Hematopoietic multipotent progenitor cell treated with erythropoietin and hydrocortisone succinate and interleukin-3 and kit ligand, for 6 days (in vitro differentiated cells): ENCODE measurements at regions not wholly inside any gene's neighbourhood (a gene's known extent, or its start where the extent isn't known, plus 50 kb on each side); places are given as distances from the start of the nearest gene placed in this dataset.

Experiments
- DNase-seq: peaks from one replicate; pipeline ENCODE4 v3.0.0-alpha.2; 2015

GRCh38 chr2:126748188-126748760 is 92.3 kb downstream of the GYPC start:
- no peak for DNase-seq

DNA sequence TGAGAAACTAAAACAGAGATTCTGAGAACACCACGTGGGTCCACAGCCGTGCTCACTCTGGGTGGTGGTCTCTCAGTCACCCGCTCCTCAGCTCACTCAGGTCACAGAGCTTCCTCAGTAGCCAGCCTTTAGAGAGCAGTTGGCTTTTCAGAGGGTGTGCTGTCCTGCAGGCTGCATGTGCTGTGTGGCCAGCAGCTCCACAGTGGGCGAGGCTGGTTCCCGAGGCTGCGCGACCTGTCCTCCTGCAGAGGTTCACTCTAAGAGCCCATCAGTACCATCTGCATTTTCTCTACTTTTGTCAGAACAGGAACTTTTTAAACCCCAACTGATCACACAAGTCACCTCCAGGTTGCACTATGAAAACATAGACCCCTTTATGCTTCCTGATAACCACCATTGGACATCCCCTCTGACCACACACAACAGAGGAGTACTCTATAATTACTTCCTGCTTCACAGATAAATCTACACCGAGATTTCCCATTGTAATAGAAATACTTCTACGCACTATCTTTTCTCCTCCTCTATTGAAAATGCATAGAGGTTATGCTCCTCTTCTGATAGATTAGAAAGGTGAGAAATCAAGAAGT is 93.1 kb downstream of the GYPC start:
- DNase-seq, result no peak

DNA sequence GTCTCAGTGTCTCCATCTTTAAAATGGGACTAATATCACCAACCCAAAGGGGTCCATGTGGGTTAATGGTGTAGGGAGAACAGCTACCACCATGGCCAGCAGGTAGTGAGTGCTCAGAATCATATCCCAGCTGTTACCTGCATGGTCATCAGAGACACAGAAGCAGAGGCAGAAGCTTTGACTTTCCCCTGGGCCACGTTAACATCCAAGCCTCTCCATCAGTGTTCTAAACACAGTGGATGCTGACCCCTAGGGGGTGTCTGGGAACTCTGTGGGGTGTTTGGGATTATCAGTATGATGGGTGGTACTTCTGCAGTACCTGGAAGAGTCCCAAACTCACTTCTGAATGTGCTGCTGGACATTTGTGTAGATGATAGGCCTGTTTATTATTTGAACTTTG is 93.6 kb downstream of the GYPC start:
- peak; percentile 49 for DNase-seq

GRCh38 chr2:126750506-126750905 is 94.5 kb downstream of the GYPC start:
- no peak for DNase-seq

DNA sequence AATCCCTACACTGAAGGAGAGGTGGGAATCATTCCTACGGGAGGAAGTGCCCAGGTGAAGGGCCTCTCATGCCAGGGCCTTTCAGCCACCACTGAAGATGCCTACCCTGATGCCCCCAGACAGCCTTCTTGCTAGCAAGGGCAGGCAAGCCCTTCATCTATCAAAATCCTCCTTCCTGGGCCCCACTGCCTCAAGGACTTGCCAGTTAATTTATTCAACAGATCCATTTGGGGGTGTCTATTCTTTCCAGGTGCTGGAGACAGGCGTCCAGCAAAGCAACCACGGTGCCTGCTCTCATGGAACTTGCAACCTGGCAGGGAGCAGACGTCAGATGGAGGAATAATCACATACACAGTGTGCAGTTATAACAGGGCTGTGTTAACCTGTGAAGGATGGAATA is 95.5 kb downstream of the GYPC start:
- no peak for DNase-seq

DNA sequence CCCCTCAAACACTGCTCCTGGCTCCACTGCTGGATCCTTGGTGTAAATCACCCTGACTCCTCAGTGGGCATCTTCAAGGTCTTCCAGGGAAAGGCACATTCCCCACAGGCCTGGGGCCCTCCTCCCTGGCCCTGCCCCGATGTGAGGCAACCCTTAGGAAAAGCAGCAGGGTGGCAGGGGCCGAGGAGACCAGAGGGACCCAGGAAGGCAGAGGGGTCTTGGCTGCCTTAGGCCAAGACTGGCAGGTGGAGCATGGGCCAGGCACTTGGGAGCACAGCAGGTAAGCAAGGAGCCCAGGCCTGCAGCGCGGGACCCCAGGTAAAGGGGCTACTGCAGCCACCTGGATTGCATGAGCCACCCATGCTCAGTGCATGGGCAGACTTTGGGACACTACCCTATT is 96.9 kb downstream of the GYPC start:
- no peak for DNase-seq

DNA sequence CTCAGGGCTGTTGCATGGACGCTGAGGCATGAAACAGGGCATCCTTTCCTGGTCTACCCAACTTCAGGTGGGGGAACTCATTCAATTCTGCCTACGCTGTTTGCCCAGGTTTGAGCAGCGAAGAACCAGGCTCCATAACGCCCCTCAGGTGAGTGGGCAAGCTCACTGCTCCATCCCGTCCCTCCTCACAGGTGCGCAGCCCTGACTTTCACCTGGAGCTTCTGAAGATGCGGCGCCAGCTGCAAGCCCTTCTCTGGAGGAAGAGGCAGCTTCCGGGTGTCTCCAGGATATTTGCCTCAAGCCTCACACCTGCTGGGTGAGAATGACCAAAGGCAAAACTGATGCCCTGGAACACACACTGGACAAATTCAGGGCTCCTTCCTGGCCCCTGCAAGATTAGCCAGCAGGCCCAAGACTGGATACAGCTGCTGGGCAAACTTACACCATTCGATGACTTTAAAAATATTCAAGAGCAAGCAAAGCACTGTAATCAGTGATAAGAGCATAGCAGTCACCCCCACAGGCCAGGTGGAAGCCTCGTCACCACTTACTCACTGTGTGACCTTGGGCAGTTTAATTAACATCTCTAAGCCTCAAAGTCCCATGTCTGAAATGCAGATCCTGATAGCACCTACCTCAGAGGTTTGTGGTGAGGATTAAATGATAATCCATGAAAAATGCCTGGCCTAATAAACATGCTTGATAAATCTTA is 97.7 kb downstream of the GYPC start:
- no peak for DNase-seq

- no peak for DNase-seq
These were observed 98.5 kb downstream of the GYPC start for GRCh38 chr2:126754240-126755004.

DNA sequence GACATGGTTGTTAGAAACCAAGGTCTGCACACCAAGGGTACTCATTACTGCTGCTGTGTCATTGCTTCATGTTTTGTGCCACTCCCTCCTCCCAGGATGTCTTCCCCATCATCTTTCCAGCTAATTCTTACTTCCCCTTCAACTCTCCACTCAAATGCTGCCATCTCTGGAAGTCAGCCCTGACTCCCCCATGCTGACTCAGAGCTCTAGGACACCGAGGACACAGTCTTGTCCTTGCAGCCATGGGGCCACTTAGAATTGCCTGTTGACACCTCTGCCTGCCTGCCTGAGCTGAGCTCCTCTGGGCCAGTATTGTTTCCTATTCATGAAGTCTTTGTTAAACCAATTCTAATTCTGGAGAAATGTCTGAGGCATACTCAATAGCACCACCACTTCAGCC is 100.2 kb downstream of the GYPC start:
- no peak for DNase-seq

- no peak for DNase-seq
These were observed 105.5 kb downstream of the GYPC start for GRCh38 chr2:126761256-126761980.

DNA sequence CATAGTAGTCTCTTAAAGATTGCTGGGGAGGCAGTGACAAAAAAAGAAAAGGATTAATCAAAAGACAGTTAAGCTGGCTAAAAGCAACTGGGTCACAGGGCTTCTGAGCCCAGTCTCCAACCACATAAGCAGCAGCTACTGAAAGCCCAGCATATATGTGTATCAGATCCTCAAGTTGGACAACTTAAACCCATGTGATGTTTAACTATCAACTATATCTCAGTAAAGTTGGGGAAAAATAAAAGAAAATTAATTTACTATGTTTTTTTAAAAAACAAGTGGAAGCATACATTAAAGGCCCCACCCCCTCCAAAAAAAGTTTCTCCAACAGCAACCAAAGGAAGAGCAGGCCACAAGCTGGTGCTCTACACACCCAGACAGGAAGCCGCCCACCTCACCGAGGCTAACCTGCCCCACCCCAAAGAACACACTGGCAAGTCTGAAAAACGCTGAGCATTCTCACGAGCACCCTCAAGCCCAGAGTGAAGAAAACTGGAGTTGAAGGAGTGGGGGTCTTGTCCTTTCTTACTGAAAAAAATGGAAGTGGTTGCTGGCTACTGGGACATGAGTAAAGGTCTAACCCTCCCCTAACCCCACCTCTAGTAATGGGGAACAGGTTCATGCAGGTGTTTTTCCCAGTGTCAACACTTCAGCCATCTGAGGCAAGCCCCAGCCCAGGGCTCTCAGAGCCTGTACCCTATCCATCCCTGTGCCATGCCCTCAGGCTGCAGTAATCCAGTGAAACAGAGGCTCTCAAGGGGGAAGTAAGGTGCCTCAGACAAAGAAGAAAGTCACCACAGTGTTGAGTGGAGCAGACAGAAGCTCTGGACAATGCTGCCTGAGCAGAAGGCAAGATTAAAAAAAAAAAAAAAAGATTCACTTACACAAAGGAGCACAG is 106.3 kb downstream of the GYPC start:
- no peak for DNase-seq

- DNase-seq, result no peak
These were observed 108.8 kb downstream of the GYPC start for GRCh38 chr2:126764686-126765265.

- DNase-seq, result no peak
These were observed 109.4 kb downstream of the GYPC start for GRCh38 chr2:126765395-126765794.

DNA sequence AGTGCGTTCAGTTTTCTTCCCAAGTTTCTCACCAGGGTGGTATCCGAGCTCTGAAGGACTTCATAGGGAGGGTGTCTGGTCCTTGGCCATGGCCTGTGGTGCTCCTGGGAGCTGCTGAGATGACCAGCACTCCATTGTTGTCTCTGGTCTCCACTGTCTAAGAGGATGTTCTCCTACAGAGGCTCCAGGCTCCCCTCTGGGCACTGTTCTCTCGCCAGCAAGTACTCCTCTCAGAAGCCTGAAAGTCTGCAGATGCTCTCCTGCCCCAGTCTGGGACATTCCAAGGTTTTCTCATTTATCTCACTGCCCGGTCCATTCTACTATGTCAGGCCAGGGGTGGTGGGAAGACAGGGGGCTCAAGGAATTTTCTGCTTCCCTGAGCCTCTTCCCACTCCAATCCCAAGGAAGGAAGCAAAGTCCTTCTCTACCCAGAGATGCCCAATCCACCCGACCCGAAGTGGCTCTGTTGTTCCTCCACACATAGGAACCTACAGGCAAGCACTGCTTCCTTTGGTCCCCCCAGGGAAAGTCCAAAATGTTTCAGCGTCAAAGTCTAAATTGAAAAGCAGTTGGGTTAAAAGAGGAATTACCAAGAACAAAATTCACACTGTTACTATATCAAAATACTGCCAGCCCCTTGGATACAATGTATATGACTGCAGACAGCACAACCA is 110.5 kb downstream of the GYPC start:
- no peak for DNase-seq

DNA sequence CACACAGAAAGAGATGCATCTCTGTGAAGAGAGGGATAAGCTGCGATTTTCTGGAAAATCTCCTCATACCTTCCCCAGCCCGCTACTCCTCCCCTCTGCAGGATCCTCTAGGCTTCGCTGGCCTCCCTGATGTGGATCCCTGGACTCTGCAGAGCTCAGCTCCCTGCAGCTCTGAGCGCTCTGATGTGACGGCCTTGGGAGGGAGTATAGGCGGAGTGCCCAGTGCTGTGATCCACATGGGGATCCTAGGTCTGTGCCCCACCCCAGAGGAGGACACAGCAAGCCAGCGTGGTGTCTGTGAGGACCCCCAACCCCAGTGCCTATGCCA is 111.0 kb downstream of the GYPC start:
- no peak for DNase-seq

- no peak for DNase-seq
These were observed 113.2 kb downstream of the GYPC start for GRCh38 chr2:126769118-126769517.

GRCh38 chr2:126770466-126770865 is 114.5 kb downstream of the GYPC start:
- DNase-seq, result no peak

GRCh38 chr2:126771094-126771493 is 115.1 kb downstream of the GYPC start:
- no peak for DNase-seq

DNA sequence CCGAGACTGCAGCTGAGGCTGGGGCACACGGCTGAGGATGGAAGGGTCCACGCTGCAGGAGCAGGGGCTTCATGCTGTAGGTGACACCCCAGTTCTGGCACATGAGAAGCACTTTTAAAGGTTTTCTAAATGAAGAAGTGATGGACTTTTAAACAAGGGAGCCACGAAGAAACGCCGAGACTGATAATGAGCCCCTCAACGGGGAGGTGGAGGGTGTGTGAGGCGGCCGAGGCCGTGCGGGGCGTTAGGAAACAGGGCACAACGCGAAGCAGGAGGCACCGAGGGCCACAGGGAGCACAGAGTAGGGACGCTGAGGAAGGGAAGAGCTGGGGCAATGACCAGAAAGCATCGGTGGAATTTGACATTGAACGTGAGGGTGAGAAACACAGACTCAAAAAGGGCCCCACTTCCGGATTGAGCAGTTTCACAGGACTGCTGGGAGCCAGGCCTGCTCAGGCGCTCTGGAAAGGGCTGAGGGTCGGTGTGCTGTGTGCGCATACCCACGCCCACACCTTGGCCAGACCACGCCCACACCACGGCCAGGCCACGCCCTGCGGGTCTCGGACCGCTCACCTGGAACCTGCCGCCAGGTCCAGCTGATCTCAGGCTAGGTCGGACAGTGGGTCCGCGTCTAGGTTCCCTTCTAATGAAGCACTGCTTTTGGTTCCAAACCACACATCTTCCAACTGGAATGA is 115.7 kb downstream of the GYPC start:
- DNase-seq, result no peak

- no peak for DNase-seq
These were observed 118.3 kb downstream of the GYPC start for GRCh38 chr2:126774290-126774689.

DNA sequence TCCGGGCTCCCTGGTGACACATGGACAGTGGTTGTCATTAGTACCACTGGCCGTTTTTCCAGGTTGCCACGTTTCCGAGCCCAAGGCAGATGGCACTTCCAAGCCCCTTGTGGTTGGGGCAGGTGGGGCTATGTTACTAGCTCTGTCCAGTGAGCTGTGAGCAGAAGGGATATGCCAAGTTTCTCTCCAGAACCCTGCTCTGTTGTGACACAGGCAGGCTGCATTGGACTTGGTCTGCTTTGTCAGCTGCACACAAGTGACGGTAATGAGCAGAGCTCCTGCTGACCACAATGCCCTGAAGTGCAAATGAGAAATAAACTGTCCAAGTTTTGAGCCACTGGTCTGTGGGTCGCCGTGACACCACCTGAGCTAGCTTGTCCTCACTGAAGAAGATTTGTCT is 118.8 kb downstream of the GYPC start:
- DNase-seq, result no peak
